IMR-90 (cell line): ENCODE measurements at regions not wholly inside any gene's neighbourhood (a gene's known extent, or its start where the extent isn't known, plus 50 kb on each side); places are given as distances from the start of the nearest gene placed in this dataset.

Experiments used
- ATAC-seq: fragments of 200-7000 bp; cut with Tn5 transposase; 2 replicates; pipeline ENCODE4 v1.9.1; 2020; ENCODE audit warnings: low read depth, mild to moderate bottlenecking, moderate library complexity
- BruUV-seq: library from RNA; stranded (reverse); fragments of 400-500 nt; replicated peaks from 2 replicates; lab custom pipeline; 2021; lab: Mats Ljungman, UMichigan
- CTCF ChIA-PET: fragments of 300-600 bp; formaldehyde crosslinking; extraction: SDS; loops from one replicate; lab custom pipeline; 2021; ENCODE audit warnings: antibody characterized with exemption; lab: Yijun Ruan, JAX
- POLR2A ChIA-PET: fragments of 300-600 bp; sonication (Branson Sonifier 250); formaldehyde crosslinking; loops from one replicate; lab custom pipeline; 2022; ENCODE audit warnings: antibody characterized with exemption; ENCODE audit not compliant: unreplicated experiment; lab: Charles Lee
- DNase-seq: peaks from one replicate; pipeline ENCODE4 v3.0.0; 2013
- H2AFZ ChIP-seq: replicated peaks from 2 replicates; pipeline ENCODE3; 2013; ENCODE audit warnings: low read length, mild to moderate bottlenecking; ENCODE audit not compliant: poor library complexity
- H2AK5ac ChIP-seq: 2 replicates; pipeline ENCODE4 v1.6.1; 2013; ENCODE audit warnings: low read depth, low read length, inconsistent platforms
- H2AK9ac ChIP-seq: replicated peaks from 2 replicates; pipeline ENCODE3; 2013; ENCODE audit warnings: mild to moderate bottlenecking, low read depth, low read length, moderate library complexity; ENCODE audit not compliant: poor library complexity
- H2BK120ac ChIP-seq: 2 replicates; pipeline ENCODE4 v1.6.1; 2013; ENCODE audit warnings: low read depth, low read length, inconsistent platforms
- H2BK15ac ChIP-seq: 3 replicates; pipeline ENCODE4 v1.6.1; 2013; ENCODE audit warnings: low read depth, low read length, inconsistent platforms
- H2BK20ac ChIP-seq: 2 replicates; pipeline ENCODE4 v1.6.1; 2013; ENCODE audit warnings: low read depth, mild to moderate bottlenecking, inconsistent platforms, low read length, moderate library complexity
- H2BK5ac ChIP-seq: 2 replicates; pipeline ENCODE4 v1.6.1; 2013; ENCODE audit warnings: mild to moderate bottlenecking, low read depth, low read length, inconsistent platforms; ENCODE audit not compliant: poor library complexity, severe bottlenecking
- H3K14ac ChIP-seq: replicated peaks from 2 replicates; pipeline ENCODE4 v1.6.1; 2013; ENCODE audit warnings: low read depth, low read length, inconsistent platforms
- H3K18ac ChIP-seq: 2 replicates; pipeline ENCODE4 v1.6.1; 2013; ENCODE audit warnings: low read depth, low read length, control low read depth
- H3K23ac ChIP-seq: 2 replicates; pipeline ENCODE4 v1.6.1; 2013; ENCODE audit warnings: low read depth, low read length, inconsistent platforms
- H3K27ac ChIP-seq: 2 replicates; pipeline ENCODE4 v1.5.1; 2013; ENCODE audit warnings: mild to moderate bottlenecking, control low read depth, low read length; ENCODE audit not compliant: insufficient read depth
- H3K27me3 ChIP-seq: 2 replicates; pipeline ENCODE4 v1.6.1; 2013; ENCODE audit warnings: low read length; ENCODE audit not compliant: control insufficient read depth, insufficient read depth
- H3K36me3 ChIP-seq: 2 replicates; pipeline ENCODE4 v1.6.1; 2013; ENCODE audit warnings: low read length, mixed read lengths; ENCODE audit not compliant: control insufficient read depth, insufficient read depth
- H3K4ac ChIP-seq: 2 replicates; pipeline ENCODE4 v1.6.1; 2013; ENCODE audit warnings: low read depth, low read length, inconsistent platforms
- H3K4me1 ChIP-seq: 2 replicates; pipeline ENCODE4 v1.6.1; 2013; ENCODE audit warnings: low read length, mixed read lengths; ENCODE audit not compliant: control insufficient read depth, insufficient read depth
- H3K4me2 ChIP-seq: 2 replicates; pipeline ENCODE4 v1.6.1; 2013; ENCODE audit warnings: low read depth, mild to moderate bottlenecking, control low read depth, low read length, moderate library complexity
- H3K4me3 ChIP-seq: 2 replicates; pipeline ENCODE4 v1.5.1; 2013; ENCODE audit warnings: low read depth, mild to moderate bottlenecking, control low read depth, low read length, moderate library complexity; ENCODE audit not compliant: insufficient read depth
- H3K56ac ChIP-seq: 2 replicates; pipeline ENCODE4 v1.6.1; 2013; ENCODE audit warnings: low read length, inconsistent platforms; ENCODE audit not compliant: insufficient read depth; ENCODE audit errors: extremely low read depth
- H3K79me1 ChIP-seq, 2 experiments: 2 replicates each; pipeline ENCODE4 v1.6.1; 2013; ENCODE audit warnings: low read length in 2 of 2, inconsistent platforms in 1 of 2, low read depth in 1 of 2
- H3K9ac ChIP-seq: 2 replicates; pipeline ENCODE4 v1.6.1; 2013; ENCODE audit warnings: low read depth, low read length, control low read depth
- H3K9me1 ChIP-seq: 2 replicates; pipeline ENCODE4 v1.6.1; 2013; ENCODE audit warnings: low read length, inconsistent platforms; ENCODE audit not compliant: insufficient read depth
- H3K9me3 ChIP-seq: 2 replicates; pipeline ENCODE4 v1.6.1; 2013; ENCODE audit warnings: low read length; ENCODE audit not compliant: control insufficient read depth, insufficient read depth
- H4K20me1 ChIP-seq: 2 replicates; pipeline ENCODE4 v1.6.1; 2013; ENCODE audit warnings: low read length, inconsistent platforms; ENCODE audit not compliant: insufficient read depth
- H4K5ac ChIP-seq: 2 replicates; pipeline ENCODE4 v1.6.1; 2013; ENCODE audit warnings: mild to moderate bottlenecking, low read depth, low read length, control low read depth
- H4K8ac ChIP-seq, 2 experiments: 2 replicates each; pipeline ENCODE4 v1.6.1; 2013; ENCODE audit warnings: low read depth in 2 of 2, low read length in 2 of 2, control low read depth in 1 of 2, inconsistent platforms in 1 of 2
- H4K91ac ChIP-seq: 2 replicates; pipeline ENCODE4 v1.6.1; 2013; ENCODE audit warnings: low read depth, low read length, inconsistent platforms; ENCODE audit not compliant: insufficient read depth
- BHLHE40 ChIP-seq: fragments of 150-350 bp; IDR thresholded peaks from 2 replicates; pipeline ENCODE4 v1.6.1; 2016; ENCODE audit warnings: mild to moderate bottlenecking, low read depth, low read length
- CEBPB ChIP-seq: IDR thresholded peaks from 2 replicates; pipeline ENCODE4 v1.6.1; 2012; ENCODE audit warnings: low read depth, low read length, improper control_type of control experiment
- CHD1 ChIP-seq: IDR thresholded peaks from 2 replicates; pipeline ENCODE4 v1.6.1; 2012; ENCODE audit warnings: low read depth, low read length, improper control_type of control experiment
- FOS ChIP-seq: fragments of 150-350 bp; IDR thresholded peaks from 2 replicates; pipeline ENCODE4 v1.6.1; 2016; ENCODE audit warnings: low read depth, low read length
- MAFK ChIP-seq: IDR thresholded peaks from 2 replicates; pipeline ENCODE4 v1.6.1; 2012; ENCODE audit warnings: low read depth, low read length, improper control_type of control experiment
- MXI1 ChIP-seq: IDR thresholded peaks from 2 replicates; pipeline ENCODE4 v1.6.1; 2012; ENCODE audit warnings: low read depth, mild to moderate bottlenecking, low read length, moderate library complexity, borderline replicate concordance
- POLR2A ChIP-seq: IDR thresholded peaks from 2 replicates; pipeline ENCODE4 v1.6.1; 2012; ENCODE audit warnings: mild to moderate bottlenecking, low read depth, low read length
- RAD21 ChIP-seq: IDR thresholded peaks from 2 replicates; pipeline ENCODE4 v1.6.1; 2012; ENCODE audit warnings: low read length, improper control_type of control experiment
- RCOR1 ChIP-seq: IDR thresholded peaks from 2 replicates; pipeline ENCODE4 v1.6.1; 2012; ENCODE audit warnings: mild to moderate bottlenecking, low read length, improper control_type of control experiment; ENCODE audit not compliant: insufficient replicate concordance
- WGBS, 2 experiments: methylation state at CpG; one replicate each; pipeline versions ENCODE4 v1.1.5 to v1.1.7; 2013; ENCODE audit warnings: missing lambda C conversion rate in 2 of 2; ENCODE audit not compliant: insufficient read length in 1 of 2; ENCODE audit errors: extremely low coverage in 2 of 2; 5-methylcytosine and 5-hydroxymethylcytosine counted together
- dilution Hi-C: fragments of 300-500 bp; cut with HindIII; formaldehyde crosslinking; loops from one replicate; pipeline ENCODE4 v1.14.3; 2018; ENCODE audit warnings: low sequenced_read_pairs; ENCODE audit not compliant: unreplicated experiment
- in situ Hi-C: fragments of 300-500 bp; cut with MboI; formaldehyde crosslinking; loops from 3 replicates; pipeline ENCODE4 v1.14.3; 2019; ENCODE audit warnings: low sequenced_read_pairs, inconsistent platforms, mixed read lengths
- intact Hi-C: fragments of 100-400 bp; cut with micrococcal nuclease; formaldehyde crosslinking; loops from 2 replicates; pipeline ENCODE4 v1.10.0; 2022
- TF ChIP-seq, protein P1 (sequence below): conservative IDR thresholded peaks from 2 replicates; pipeline ENCODE4 v1.5.1; 2012; ENCODE audit warnings: mild to moderate bottlenecking, low read depth, low read length, improper control_type of control experiment
- TF ChIP-seq, protein P2 (sequence below): fragments of 150-350 bp; IDR thresholded peaks from 2 replicates; pipeline ENCODE4 v1.6.1; 2016; ENCODE audit warnings: low read depth, mild to moderate bottlenecking, low read length, moderate library complexity, borderline replicate concordance
- TF ChIP-seq, protein P3 (sequence below): fragments of 150-350 bp; IDR thresholded peaks from 2 replicates; pipeline ENCODE4 v1.6.1; 2017; ENCODE audit warnings: mild to moderate bottlenecking, antibody characterized with exemption, low read length, low read depth

DNA sequence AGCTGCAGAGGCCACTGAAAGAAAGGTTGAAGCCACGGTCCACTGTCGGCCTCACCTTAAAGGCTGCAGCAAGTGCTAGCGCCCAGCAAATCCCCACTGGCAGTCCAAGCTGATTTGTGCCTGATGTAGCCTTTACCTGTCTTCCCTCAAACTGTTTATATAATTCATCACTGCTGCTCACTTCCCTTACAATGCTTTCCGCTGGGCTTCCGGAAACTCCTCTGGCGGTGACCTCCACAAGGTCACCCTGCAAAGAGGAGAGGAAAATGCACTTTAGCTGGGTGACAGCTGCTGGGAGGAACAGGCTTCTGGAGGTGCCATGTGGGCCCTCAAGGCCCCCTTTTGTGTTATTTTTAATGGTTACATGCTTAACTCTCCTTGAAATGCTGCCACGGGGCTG lies 126.2 kb downstream of the CMPK2 start (continued):
- TF ChIP-seq RAD21: no peak

DNA sequence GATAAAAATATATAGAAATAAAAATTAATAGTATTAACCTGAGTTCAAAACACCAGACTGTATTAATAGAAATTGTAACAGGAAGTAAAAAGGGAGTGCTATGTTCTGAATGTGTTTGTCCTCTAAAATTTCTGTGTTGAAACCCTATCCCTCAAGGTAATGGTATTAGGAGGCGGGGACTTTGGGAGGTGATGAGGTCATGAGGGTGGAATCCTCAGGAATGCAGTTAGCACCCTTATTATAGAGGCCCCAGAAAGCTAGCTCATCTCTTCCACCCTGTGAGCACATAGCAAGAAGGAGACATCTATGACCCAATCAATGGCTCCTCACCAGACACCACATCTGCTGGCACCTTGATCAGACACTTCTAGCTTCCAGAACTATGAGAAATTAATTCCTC lies 124.5 kb downstream of the CMPK2 start:
- no peak overlapping the region for H4K5ac ChIP-seq
- BruUV-seq: no TSS peak

More for the DNA sequence above, 124.5 kb downstream of the CMPK2 start:
- intact Hi-C loops (no loop called here), dilution Hi-C loops (no loop called here), in situ Hi-C loops (no loop called here)
- TF ChIP-seq CEBPB (no peak), MXI1 (no peak), POLR2A (no peak), CHD1 (no peak), FOS (no peak), RAD21 (no peak), BHLHE40 (no peak), RCOR1 (no peak), MAFK (no peak)
- TF ChIP-seq, protein P1, sequence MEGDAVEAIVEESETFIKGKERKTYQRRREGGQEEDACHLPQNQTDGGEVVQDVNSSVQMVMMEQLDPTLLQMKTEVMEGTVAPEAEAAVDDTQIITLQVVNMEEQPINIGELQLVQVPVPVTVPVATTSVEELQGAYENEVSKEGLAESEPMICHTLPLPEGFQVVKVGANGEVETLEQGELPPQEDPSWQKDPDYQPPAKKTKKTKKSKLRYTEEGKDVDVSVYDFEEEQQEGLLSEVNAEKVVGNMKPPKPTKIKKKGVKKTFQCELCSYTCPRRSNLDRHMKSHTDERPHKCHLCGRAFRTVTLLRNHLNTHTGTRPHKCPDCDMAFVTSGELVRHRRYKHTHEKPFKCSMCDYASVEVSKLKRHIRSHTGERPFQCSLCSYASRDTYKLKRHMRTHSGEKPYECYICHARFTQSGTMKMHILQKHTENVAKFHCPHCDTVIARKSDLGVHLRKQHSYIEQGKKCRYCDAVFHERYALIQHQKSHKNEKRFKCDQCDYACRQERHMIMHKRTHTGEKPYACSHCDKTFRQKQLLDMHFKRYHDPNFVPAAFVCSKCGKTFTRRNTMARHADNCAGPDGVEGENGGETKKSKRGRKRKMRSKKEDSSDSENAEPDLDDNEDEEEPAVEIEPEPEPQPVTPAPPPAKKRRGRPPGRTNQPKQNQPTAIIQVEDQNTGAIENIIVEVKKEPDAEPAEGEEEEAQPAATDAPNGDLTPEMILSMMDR: no peak
- TF ChIP-seq, protein P2, sequence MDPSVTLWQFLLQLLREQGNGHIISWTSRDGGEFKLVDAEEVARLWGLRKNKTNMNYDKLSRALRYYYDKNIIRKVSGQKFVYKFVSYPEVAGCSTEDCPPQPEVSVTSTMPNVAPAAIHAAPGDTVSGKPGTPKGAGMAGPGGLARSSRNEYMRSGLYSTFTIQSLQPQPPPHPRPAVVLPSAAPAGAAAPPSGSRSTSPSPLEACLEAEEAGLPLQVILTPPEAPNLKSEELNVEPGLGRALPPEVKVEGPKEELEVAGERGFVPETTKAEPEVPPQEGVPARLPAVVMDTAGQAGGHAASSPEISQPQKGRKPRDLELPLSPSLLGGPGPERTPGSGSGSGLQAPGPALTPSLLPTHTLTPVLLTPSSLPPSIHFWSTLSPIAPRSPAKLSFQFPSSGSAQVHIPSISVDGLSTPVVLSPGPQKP: no peak
- TF ChIP-seq, protein P3, sequence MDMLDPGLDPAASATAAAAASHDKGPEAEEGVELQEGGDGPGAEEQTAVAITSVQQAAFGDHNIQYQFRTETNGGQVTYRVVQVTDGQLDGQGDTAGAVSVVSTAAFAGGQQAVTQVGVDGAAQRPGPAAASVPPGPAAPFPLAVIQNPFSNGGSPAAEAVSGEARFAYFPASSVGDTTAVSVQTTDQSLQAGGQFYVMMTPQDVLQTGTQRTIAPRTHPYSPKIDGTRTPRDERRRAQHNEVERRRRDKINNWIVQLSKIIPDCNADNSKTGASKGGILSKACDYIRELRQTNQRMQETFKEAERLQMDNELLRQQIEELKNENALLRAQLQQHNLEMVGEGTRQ: no peak
- no peak overlapping the region for H4K8ac ChIP-seq
- WGBS, 2 experiments: no CpG with 5 or more reads among the region's 1 CpG
- no peak overlapping the region for H3K23ac ChIP-seq
- no peak overlapping the region for H3K4ac ChIP-seq
- H2BK120ac ChIP-seq: no peak overlapping the region
- H4K20me1 ChIP-seq: no peaks in the 10 kb centered on the region
- no peak overlapping the region for H2AK9ac ChIP-seq
- no peak overlapping the region for H2AFZ ChIP-seq
- no peak overlapping the region for H2BK15ac ChIP-seq
- no peaks in the 10 kb centered on the region for H3K4me1 ChIP-seq
- no peak overlapping the region for H3K18ac ChIP-seq
- no peak overlapping the region for H3K9ac ChIP-seq
- no peak overlapping the region for H4K91ac ChIP-seq
- ChIA-PET POLR2A (no interaction called here), CTCF (no interaction called here)
- no peak overlapping the region for H2BK5ac ChIP-seq
- H3K36me3 ChIP-seq: no peaks in the 10 kb centered on the region
- H2AK5ac ChIP-seq: no peak overlapping the region
- H3K27me3 ChIP-seq: no peaks in the 10 kb centered on the region
- H3K9me3 ChIP-seq: no peaks in the 10 kb centered on the region
- H2BK20ac ChIP-seq: no peak overlapping the region
- no peaks in the 10 kb centered on the region for H3K79me1 ChIP-seq
- no peak for ATAC-seq
- H3K56ac ChIP-seq: no peak overlapping the region
- H3K9me1 ChIP-seq: no peaks in the 10 kb centered on the region
- DNase-seq: no peak
- H3K14ac ChIP-seq: no peak overlapping the region
- no peak overlapping the region for H3K4me3 ChIP-seq
- H3K4me2 ChIP-seq: no peak overlapping the region
- H3K27ac ChIP-seq: no peak overlapping the region
